ENCODE measurements at regions not wholly inside any gene's neighbourhood (a gene's known extent, or its start where the extent isn't known, plus 50 kb on each side); places are given as distances from the start of the nearest gene placed in this dataset.
A peak's percentile ranks its signal among the peaks of the same experiment; 100 is the strongest.

- H3K27me3 Mint-ChIP-seq (ENCODE audit: low read depth), result peaks cover 28% of the 10 kb centered on the region
- TF ChIP-seq, protein P1, sequence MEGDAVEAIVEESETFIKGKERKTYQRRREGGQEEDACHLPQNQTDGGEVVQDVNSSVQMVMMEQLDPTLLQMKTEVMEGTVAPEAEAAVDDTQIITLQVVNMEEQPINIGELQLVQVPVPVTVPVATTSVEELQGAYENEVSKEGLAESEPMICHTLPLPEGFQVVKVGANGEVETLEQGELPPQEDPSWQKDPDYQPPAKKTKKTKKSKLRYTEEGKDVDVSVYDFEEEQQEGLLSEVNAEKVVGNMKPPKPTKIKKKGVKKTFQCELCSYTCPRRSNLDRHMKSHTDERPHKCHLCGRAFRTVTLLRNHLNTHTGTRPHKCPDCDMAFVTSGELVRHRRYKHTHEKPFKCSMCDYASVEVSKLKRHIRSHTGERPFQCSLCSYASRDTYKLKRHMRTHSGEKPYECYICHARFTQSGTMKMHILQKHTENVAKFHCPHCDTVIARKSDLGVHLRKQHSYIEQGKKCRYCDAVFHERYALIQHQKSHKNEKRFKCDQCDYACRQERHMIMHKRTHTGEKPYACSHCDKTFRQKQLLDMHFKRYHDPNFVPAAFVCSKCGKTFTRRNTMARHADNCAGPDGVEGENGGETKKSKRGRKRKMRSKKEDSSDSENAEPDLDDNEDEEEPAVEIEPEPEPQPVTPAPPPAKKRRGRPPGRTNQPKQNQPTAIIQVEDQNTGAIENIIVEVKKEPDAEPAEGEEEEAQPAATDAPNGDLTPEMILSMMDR (IDR thresholded peaks at IDR 0.05), result no peak
- no peak overlapping the region for H3K4me3 Mint-ChIP-seq (ENCODE audit: unreplicated experiment)
- H3K9me3 Mint-ChIP-seq (ENCODE audit: low read depth), result no peaks in the 10 kb centered on the region
- no peak for DNase-seq (ENCODE audit: low spot score)
- no peaks in the 10 kb centered on the region for H3K36me3 Mint-ChIP-seq (ENCODE audit: low read depth)
- H3K27ac Mint-ChIP-seq (ENCODE audit: unreplicated experiment), result no peak overlapping the region
- no peaks in the 10 kb centered on the region for H3K4me1 Mint-ChIP-seq (ENCODE audit: low read depth)
Observed at GRCh38 chr11:134583397-134583990, 171.5 kb upstream of the B3GAT1 start.

DNA sequence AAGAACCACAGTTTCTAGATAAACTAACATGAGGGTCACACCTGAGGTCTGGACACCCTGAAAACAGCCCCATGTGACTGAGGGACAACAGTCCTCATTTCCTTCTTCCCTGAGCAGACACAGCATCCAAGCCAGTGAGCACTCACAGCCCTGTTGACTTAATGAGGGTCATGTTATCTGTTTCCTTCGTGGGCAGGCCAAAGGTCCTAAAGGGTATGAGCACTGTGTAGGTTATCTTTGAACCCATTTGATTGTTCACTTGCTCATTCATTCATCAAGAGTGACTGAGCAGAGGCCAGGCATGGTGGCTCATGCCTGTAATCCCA, 170.7 kb upstream of the B3GAT1 start:
- Mint-ChIP-seq H3K27me3 (ENCODE audit: low read depth) (peaks cover 30% of the 10 kb centered on the region), H3K4me3 (ENCODE audit: unreplicated experiment) (no peak overlapping the region), H3K36me3 (ENCODE audit: low read depth) (no peaks in the 10 kb centered on the region), H3K9me3 (ENCODE audit: low read depth) (no peaks in the 10 kb centered on the region), H3K4me1 (ENCODE audit: low read depth) (no peaks in the 10 kb centered on the region), H3K27ac (ENCODE audit: unreplicated experiment) (no peak overlapping the region)
- TF ChIP-seq, protein P1 (IDR thresholded peaks at IDR 0.05), result no peak
- DNase-seq (ENCODE audit: low spot score), result no peak

DNA sequence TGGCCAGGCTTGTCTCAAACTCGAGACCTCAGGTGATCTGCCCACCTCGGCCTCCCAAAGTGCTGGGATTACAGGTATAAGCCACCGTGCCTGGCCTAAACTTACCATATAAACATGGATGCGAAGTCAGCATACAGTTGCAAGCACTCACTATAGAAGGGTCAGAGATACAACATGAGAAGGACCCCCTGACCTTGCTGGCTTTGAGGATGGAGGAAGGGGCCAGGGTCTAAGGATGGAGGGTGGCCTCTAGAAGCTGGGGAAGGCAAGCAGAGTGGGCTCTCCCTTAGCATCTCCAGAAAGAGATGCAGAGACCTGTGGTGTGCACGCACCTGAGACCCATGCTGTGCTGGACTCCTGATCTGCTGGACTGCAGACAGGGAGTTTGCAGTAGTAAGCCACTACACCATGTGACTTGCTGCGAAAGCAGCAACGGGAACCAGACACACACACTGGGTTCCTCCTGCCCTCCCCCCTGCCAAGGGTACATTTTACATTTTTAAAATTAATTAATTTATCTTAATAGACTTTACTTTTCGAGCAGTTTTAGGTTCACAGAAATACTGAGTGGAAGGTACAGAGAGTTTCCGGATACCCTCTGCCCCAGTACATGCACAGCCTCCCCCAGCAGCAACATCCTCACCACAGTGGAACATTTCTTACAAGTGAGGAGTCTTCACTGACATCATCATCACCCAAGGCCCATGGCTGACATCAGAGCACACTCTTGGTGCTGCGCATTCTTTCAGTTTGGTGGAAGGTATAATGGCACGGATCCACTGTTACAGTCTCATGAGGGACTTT, 170.1 kb upstream of the B3GAT1 start:
- H3K27ac Mint-ChIP-seq (ENCODE audit: unreplicated experiment), result no peak overlapping the region
- peak; percentile 25 for DNase-seq (ENCODE audit: low spot score)
- H3K36me3 Mint-ChIP-seq (ENCODE audit: low read depth), result no peaks in the 10 kb centered on the region
- no peak overlapping the region for H3K4me3 Mint-ChIP-seq (ENCODE audit: unreplicated experiment)
- H3K4me1 Mint-ChIP-seq (ENCODE audit: low read depth), result no peaks in the 10 kb centered on the region
- no peaks in the 10 kb centered on the region for H3K9me3 Mint-ChIP-seq (ENCODE audit: low read depth)
- TF ChIP-seq, protein P1 (IDR thresholded peaks at IDR 0.05), result no peak
- H3K27me3 Mint-ChIP-seq (ENCODE audit: low read depth), result peaks cover 30% of the 10 kb centered on the region

- DNase-seq (ENCODE audit: low spot score), result peak; percentile 33
- TF ChIP-seq, protein P1 (IDR thresholded peaks at IDR 0.05), result no peak
- Mint-ChIP-seq H3K27me3 (ENCODE audit: low read depth) (peaks cover 33% of the 10 kb centered on the region), H3K4me1 (ENCODE audit: low read depth) (no peaks in the 10 kb centered on the region), H3K36me3 (ENCODE audit: low read depth) (no peaks in the 10 kb centered on the region), H3K9me3 (ENCODE audit: low read depth) (no peaks in the 10 kb centered on the region), H3K4me3 (ENCODE audit: unreplicated experiment) (no peak overlapping the region), H3K27ac (ENCODE audit: unreplicated experiment) (no peak overlapping the region)
Observed at GRCh38 chr11:134581121-134581626, 169.1 kb upstream of the B3GAT1 start.

DNA sequence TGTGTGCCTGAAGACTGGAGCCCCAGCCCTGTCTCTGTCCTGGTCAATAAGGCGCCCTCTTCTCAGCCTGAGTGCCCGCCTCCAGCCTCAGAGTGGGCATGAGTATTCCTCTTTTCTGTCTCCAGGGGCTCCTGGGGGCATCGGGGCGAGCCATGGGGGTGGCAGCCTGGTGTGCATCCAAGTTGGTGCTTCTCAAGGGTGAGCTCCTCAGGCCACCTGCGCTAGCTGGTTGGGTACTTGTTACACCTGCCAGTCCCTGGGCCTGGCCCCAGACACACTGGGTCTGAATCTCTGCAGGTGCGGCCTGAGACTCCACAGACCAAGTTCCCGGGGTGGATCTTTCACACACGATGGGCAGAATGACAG, 168.6 kb upstream of the B3GAT1 start:
- Mint-ChIP-seq H3K9me3 (ENCODE audit: low read depth) (no peaks in the 10 kb centered on the region), H3K27me3 (ENCODE audit: low read depth) (peaks cover 36% of the 10 kb centered on the region)
- no peak for DNase-seq (ENCODE audit: low spot score)

More for the DNA sequence above, 168.6 kb upstream of the B3GAT1 start:
- TF ChIP-seq, protein P1 (IDR thresholded peaks at IDR 0.05), result no peak
- Mint-ChIP-seq H3K36me3 (ENCODE audit: low read depth) (no peaks in the 10 kb centered on the region), H3K4me1 (ENCODE audit: low read depth) (no peaks in the 10 kb centered on the region), H3K27ac (ENCODE audit: unreplicated experiment) (no peak overlapping the region), H3K4me3 (ENCODE audit: unreplicated experiment) (no peak overlapping the region)

Measured in chondrocyte (in vitro differentiated cells).